ENCODE measurements at regions not wholly inside any gene's neighbourhood (a gene's known extent, or its start where the extent isn't known, plus 50 kb on each side); places are given as distances from the start of the nearest gene placed in this dataset.

- no peaks in the 10 kb centered on the region for H3K4me1 ChIP-seq (ENCODE audit: control insufficient read depth, insufficient read depth, low read length, unreplicated experiment)
- H3K27me3 ChIP-seq (ENCODE audit: insufficient read depth, low read length), result no peaks in the 10 kb centered on the region
- H3K36me3 ChIP-seq (ENCODE audit: insufficient read depth, low read length), result no peaks in the 10 kb centered on the region
- no peak overlapping the region for H2AFZ ChIP-seq (ENCODE audit: low read length, unreplicated experiment)
- no peak overlapping the region for H3K4me3 ChIP-seq (ENCODE audit: low read depth, low read length)
- no peaks in the 10 kb centered on the region for H3K79me2 ChIP-seq (ENCODE audit: control insufficient read depth, insufficient read depth, low read length, unreplicated experiment)
- H3K27ac ChIP-seq (ENCODE audit: low read depth, low read length), result no peak overlapping the region
Measured at GRCh38 chr7:28266402-28266801, 85.8 kb upstream of the JAZF1 start.

GRCh38 chr7:28267012-28267411, 86.4 kb upstream of the JAZF1 start:
- Histone ChIP-seq H3K36me3 (ENCODE audit: insufficient read depth, low read length) (no peaks in the 10 kb centered on the region), H3K4me3 (ENCODE audit: low read depth, low read length) (no peak overlapping the region), H3K27me3 (ENCODE audit: insufficient read depth, low read length) (no peaks in the 10 kb centered on the region), H3K4me1 (ENCODE audit: control insufficient read depth, insufficient read depth, low read length, unreplicated experiment) (no peaks in the 10 kb centered on the region), H3K79me2 (ENCODE audit: control insufficient read depth, insufficient read depth, low read length, unreplicated experiment) (no peaks in the 10 kb centered on the region), H3K27ac (ENCODE audit: low read depth, low read length) (no peak overlapping the region), H2AFZ (ENCODE audit: low read length, unreplicated experiment) (no peak overlapping the region)

- no peak overlapping the region for H2AFZ ChIP-seq (ENCODE audit: low read length, unreplicated experiment)
- H3K4me1 ChIP-seq (ENCODE audit: control insufficient read depth, insufficient read depth, low read length, unreplicated experiment), result no peaks in the 10 kb centered on the region
- no peaks in the 10 kb centered on the region for H3K36me3 ChIP-seq (ENCODE audit: insufficient read depth, low read length)
- H3K4me3 ChIP-seq (ENCODE audit: low read depth, low read length), result no peak overlapping the region
- H3K27ac ChIP-seq (ENCODE audit: low read depth, low read length), result no peak overlapping the region
- no peaks in the 10 kb centered on the region for H3K79me2 ChIP-seq (ENCODE audit: control insufficient read depth, insufficient read depth, low read length, unreplicated experiment)
- H3K27me3 ChIP-seq (ENCODE audit: insufficient read depth, low read length), result no peaks in the 10 kb centered on the region
Measured at GRCh38 chr7:28269700-28270361, 89.2 kb upstream of the JAZF1 start.

GRCh38 chr7:28270536-28270935, 89.9 kb upstream of the JAZF1 start:
- no peaks in the 10 kb centered on the region for H3K36me3 ChIP-seq (ENCODE audit: insufficient read depth, low read length)
- no peaks in the 10 kb centered on the region for H3K4me1 ChIP-seq (ENCODE audit: control insufficient read depth, insufficient read depth, low read length, unreplicated experiment)
- no peak overlapping the region for H3K4me3 ChIP-seq (ENCODE audit: low read depth, low read length)
- no peaks in the 10 kb centered on the region for H3K27me3 ChIP-seq (ENCODE audit: insufficient read depth, low read length)
- H2AFZ ChIP-seq (ENCODE audit: low read length, unreplicated experiment), result no peak overlapping the region
- no peak overlapping the region for H3K27ac ChIP-seq (ENCODE audit: low read depth, low read length)
- H3K79me2 ChIP-seq (ENCODE audit: control insufficient read depth, insufficient read depth, low read length, unreplicated experiment), result no peaks in the 10 kb centered on the region

- Histone ChIP-seq H3K79me2 (ENCODE audit: control insufficient read depth, insufficient read depth, low read length, unreplicated experiment) (no peaks in the 10 kb centered on the region), H3K4me1 (ENCODE audit: control insufficient read depth, insufficient read depth, low read length, unreplicated experiment) (no peaks in the 10 kb centered on the region), H3K4me3 (ENCODE audit: low read depth, low read length) (0 out of 2 replicates have a peak overlapping the region, but pooled peaks have one; percentile 15), H3K36me3 (ENCODE audit: insufficient read depth, low read length) (no peaks in the 10 kb centered on the region), H3K27ac (ENCODE audit: low read depth, low read length) (no peak overlapping the region), H3K27me3 (ENCODE audit: insufficient read depth, low read length) (no peaks in the 10 kb centered on the region), H2AFZ (ENCODE audit: low read length, unreplicated experiment) (peak overlapping the region; percentile 43)
Measured at GRCh38 chr7:28272461-28272877, 91.9 kb upstream of the JAZF1 start.

GRCh38 chr7:28276298-28276697, 95.7 kb upstream of the JAZF1 start:
- H3K4me3 ChIP-seq (ENCODE audit: low read depth, low read length), result no peak overlapping the region
- no peaks in the 10 kb centered on the region for H3K36me3 ChIP-seq (ENCODE audit: insufficient read depth, low read length)
- H3K4me1 ChIP-seq (ENCODE audit: control insufficient read depth, insufficient read depth, low read length, unreplicated experiment), result no peaks in the 10 kb centered on the region
- no peak overlapping the region for H2AFZ ChIP-seq (ENCODE audit: low read length, unreplicated experiment)
- H3K79me2 ChIP-seq (ENCODE audit: control insufficient read depth, insufficient read depth, low read length, unreplicated experiment), result no peaks in the 10 kb centered on the region
- no peaks in the 10 kb centered on the region for H3K27me3 ChIP-seq (ENCODE audit: insufficient read depth, low read length)
- H3K27ac ChIP-seq (ENCODE audit: low read depth, low read length), result no peak overlapping the region

GRCh38 chr7:28277364-28277763, 96.8 kb upstream of the JAZF1 start:
- Histone ChIP-seq H3K27ac (ENCODE audit: low read depth, low read length) (no peak overlapping the region), H3K4me3 (ENCODE audit: low read depth, low read length) (no peak overlapping the region), H3K4me1 (ENCODE audit: control insufficient read depth, insufficient read depth, low read length, unreplicated experiment) (no peaks in the 10 kb centered on the region), H3K36me3 (ENCODE audit: insufficient read depth, low read length) (no peaks in the 10 kb centered on the region), H2AFZ (ENCODE audit: low read length, unreplicated experiment) (no peak overlapping the region), H3K79me2 (ENCODE audit: control insufficient read depth, insufficient read depth, low read length, unreplicated experiment) (no peaks in the 10 kb centered on the region), H3K27me3 (ENCODE audit: insufficient read depth, low read length) (no peaks in the 10 kb centered on the region)

GRCh38 chr7:28277958-28278357, 97.4 kb upstream of the JAZF1 start:
- no peaks in the 10 kb centered on the region for H3K36me3 ChIP-seq (ENCODE audit: insufficient read depth, low read length)
- H3K4me1 ChIP-seq (ENCODE audit: control insufficient read depth, insufficient read depth, low read length, unreplicated experiment), result no peaks in the 10 kb centered on the region
- no peak overlapping the region for H3K4me3 ChIP-seq (ENCODE audit: low read depth, low read length)
- no peaks in the 10 kb centered on the region for H3K79me2 ChIP-seq (ENCODE audit: control insufficient read depth, insufficient read depth, low read length, unreplicated experiment)
- H3K27ac ChIP-seq (ENCODE audit: low read depth, low read length), result no peak overlapping the region
- no peak overlapping the region for H2AFZ ChIP-seq (ENCODE audit: low read length, unreplicated experiment)
- no peaks in the 10 kb centered on the region for H3K27me3 ChIP-seq (ENCODE audit: insufficient read depth, low read length)

- Histone ChIP-seq H3K4me1 (ENCODE audit: control insufficient read depth, insufficient read depth, low read length, unreplicated experiment) (no peaks in the 10 kb centered on the region), H3K79me2 (ENCODE audit: control insufficient read depth, insufficient read depth, low read length, unreplicated experiment) (no peaks in the 10 kb centered on the region), H3K27me3 (ENCODE audit: insufficient read depth, low read length) (no peaks in the 10 kb centered on the region), H3K36me3 (ENCODE audit: insufficient read depth, low read length) (no peaks in the 10 kb centered on the region), H3K4me3 (ENCODE audit: low read depth, low read length) (no peak overlapping the region), H3K27ac (ENCODE audit: low read depth, low read length) (no peak overlapping the region), H2AFZ (ENCODE audit: low read length, unreplicated experiment) (no peak overlapping the region)
Measured at GRCh38 chr7:28280516-28280915, 99.9 kb upstream of the JAZF1 start.

- Histone ChIP-seq H3K4me3 (ENCODE audit: low read depth, low read length) (no peak overlapping the region), H3K27me3 (ENCODE audit: insufficient read depth, low read length) (no peaks in the 10 kb centered on the region), H2AFZ (ENCODE audit: low read length, unreplicated experiment) (no peak overlapping the region), H3K27ac (ENCODE audit: low read depth, low read length) (no peak overlapping the region), H3K79me2 (ENCODE audit: control insufficient read depth, insufficient read depth, low read length, unreplicated experiment) (no peaks in the 10 kb centered on the region), H3K4me1 (ENCODE audit: control insufficient read depth, insufficient read depth, low read length, unreplicated experiment) (peaks cover 10% of the 10 kb centered on the region), H3K36me3 (ENCODE audit: insufficient read depth, low read length) (no peaks in the 10 kb centered on the region)
Measured at GRCh38 chr7:28290496-28290895, 109.9 kb upstream of the JAZF1 start.

- no peaks in the 10 kb centered on the region for H3K79me2 ChIP-seq (ENCODE audit: control insufficient read depth, insufficient read depth, low read length, unreplicated experiment)
- H3K27ac ChIP-seq (ENCODE audit: low read depth, low read length), result no peak overlapping the region
- no peak overlapping the region for H3K4me3 ChIP-seq (ENCODE audit: low read depth, low read length)
- H2AFZ ChIP-seq (ENCODE audit: low read length, unreplicated experiment), result no peak overlapping the region
- H3K27me3 ChIP-seq (ENCODE audit: insufficient read depth, low read length), result no peaks in the 10 kb centered on the region
- H3K4me1 ChIP-seq (ENCODE audit: control insufficient read depth, insufficient read depth, low read length, unreplicated experiment), result peaks cover 10% of the 10 kb centered on the region
- H3K36me3 ChIP-seq (ENCODE audit: insufficient read depth, low read length), result no peaks in the 10 kb centered on the region
Measured at GRCh38 chr7:28291559-28291958, 111.0 kb upstream of the JAZF1 start.

Data from ACC112 (cell line).